VCaP (cell line): ENCODE measurements at regions not wholly inside any gene's neighbourhood (a gene's known extent, or its start where the extent isn't known, plus 50 kb on each side); places are given as distances from the start of the nearest gene placed in this dataset.
A peak's percentile ranks its signal among the peaks of the same experiment; 100 is the strongest.
"Not testable (repeated sequence)": the region's sequence is repeated elsewhere in the genome, so short reads cannot be mapped to it uniquely, and the experiment has no call there.

Experiments
- H3K27ac ChIP-seq: fragments of 450-650 bp; 2 replicates; pipeline ENCODE4 v1.5.1; 2017
- CTCF ChIP-seq: fragments of 450-650 bp; conservative IDR thresholded peaks from 2 replicates; pipeline ENCODE4 v1.5.1; 2017; ENCODE audit warnings: mild to moderate bottlenecking, moderate library complexity

GRCh38 chr21:31795992-31796391 lies 64.1 kb upstream of the SCAF4 start:
- H3K27ac ChIP-seq = no peak overlapping the region
- TF ChIP-seq CTCF = no peak

GRCh38 chr21:31790420-31790819 lies 58.5 kb upstream of the SCAF4 start:
- peak overlapping the region; percentile 35; the same call in 1 of the 2 replicates for H3K27ac ChIP-seq

GRCh38 chr21:31788581-31788980 lies 56.7 kb upstream of the SCAF4 start:
- no peak for TF ChIP-seq CTCF
- H3K27ac ChIP-seq = no peak overlapping the region

GRCh38 chr21:31787691-31788090 lies 55.8 kb upstream of the SCAF4 start:
- not testable (repeated sequence) for H3K27ac ChIP-seq

GRCh38 chr21:31786164-31786920 lies 54.4 kb upstream of the SCAF4 start:
- peak; percentile 54 for TF ChIP-seq CTCF

GRCh38 chr21:31785237-31786163 lies 53.6 kb upstream of the SCAF4 start:
- TF ChIP-seq CTCF = peak; percentile 97
- H3K27ac ChIP-seq = not testable (repeated sequence)

More at GRCh38 chr21:31786164-31786920, 54.4 kb upstream of the SCAF4 start:
- no peak overlapping the region for H3K27ac ChIP-seq

- TF ChIP-seq CTCF = no peak
- H3K27ac ChIP-seq = peak overlapping the region; percentile 12; the same call in 1 of the 2 replicates
Observed at GRCh38 chr21:31781737-31782136, 49.8 kb upstream of the SCAF4 start.
